ENCODE measurements at regions not wholly inside any gene's neighbourhood (a gene's known extent, or its start where the extent isn't known, plus 50 kb on each side); places are given as distances from the start of the nearest gene placed in this dataset.

- no peak for DNase-seq (ENCODE audit: low spot score)
- CTCF ChIA-PET: no interaction called here
- POLR2A ChIA-PET (ENCODE audit: low non-redundant PET): no interaction called here
- H3K27ac ChIP-seq: no peak overlapping the region
- no peak for TF ChIP-seq CTCF (conservative IDR thresholded peaks at IDR 0.05; ENCODE audit: low read depth)
Observed at GRCh38 chr5:6142353-6142752, 236.0 kb downstream of the MED10 start.

GRCh38 chr5:6140219-6140618, 238.1 kb downstream of the MED10 start:
- TF ChIP-seq CTCF (conservative IDR thresholded peaks at IDR 0.05; ENCODE audit: low read depth): no peak
- CTCF ChIA-PET: no interaction called here
- POLR2A ChIA-PET (ENCODE audit: low non-redundant PET): no interaction called here
- DNase-seq (ENCODE audit: low spot score): no peak
- H3K27ac ChIP-seq: no peak overlapping the region

- no peak overlapping the region for H3K27ac ChIP-seq
- CTCF ChIA-PET: no interaction called here
- no peak for DNase-seq (ENCODE audit: low spot score)
- POLR2A ChIA-PET (ENCODE audit: low non-redundant PET): no interaction called here
- TF ChIP-seq CTCF (conservative IDR thresholded peaks at IDR 0.05; ENCODE audit: low read depth): no peak
Observed at GRCh38 chr5:6135977-6136376, 242.4 kb downstream of the MED10 start.

- CTCF ChIA-PET: no interaction called here
- TF ChIP-seq CTCF (conservative IDR thresholded peaks at IDR 0.05; ENCODE audit: low read depth): no peak
- no peak overlapping the region for H3K27ac ChIP-seq
- POLR2A ChIA-PET (ENCODE audit: low non-redundant PET): no interaction called here
- DNase-seq (ENCODE audit: low spot score): no peak
Observed at GRCh38 chr5:6134281-6134680, 244.1 kb downstream of the MED10 start.

GRCh38 chr5:6125781-6126180, 252.6 kb downstream of the MED10 start:
- CTCF ChIA-PET: no interaction called here
- no peak for TF ChIP-seq CTCF (conservative IDR thresholded peaks at IDR 0.05; ENCODE audit: low read depth)
- no peak for DNase-seq (ENCODE audit: low spot score)
- POLR2A ChIA-PET (ENCODE audit: low non-redundant PET): no interaction called here
- no peak overlapping the region for H3K27ac ChIP-seq

- no peak overlapping the region for H3K27ac ChIP-seq
- DNase-seq (ENCODE audit: low spot score): no peak
- POLR2A ChIA-PET (ENCODE audit: low non-redundant PET): no interaction called here
- CTCF ChIA-PET: no interaction called here
- TF ChIP-seq CTCF (conservative IDR thresholded peaks at IDR 0.05; ENCODE audit: low read depth): no peak
Observed at GRCh38 chr5:6118691-6119090, 259.7 kb downstream of the MED10 start.

GRCh38 chr5:6117212-6117611, 261.1 kb downstream of the MED10 start:
- POLR2A ChIA-PET (ENCODE audit: low non-redundant PET): no interaction called here
- CTCF ChIA-PET: no interaction called here
- no peak for TF ChIP-seq CTCF (conservative IDR thresholded peaks at IDR 0.05; ENCODE audit: low read depth)
- no peak overlapping the region for H3K27ac ChIP-seq
- no peak for DNase-seq (ENCODE audit: low spot score)
